HCT116 (cell line): ENCODE measurements at regions not wholly inside any gene's neighbourhood (a gene's known extent, or its start where the extent isn't known, plus 50 kb on each side); places are given as distances from the start of the nearest gene placed in this dataset.

Experiments used
- ATAC-seq: fragments of 200-7000 bp; cut with Tn5 transposase; 2 replicates; pipeline ENCODE4 v1.9.1; 2020; ENCODE audit warnings: mild to moderate bottlenecking, moderate library complexity
- BruUV-seq: library from RNA; stranded (reverse); fragments of 400-500 nt; replicated peaks from 2 replicates; lab custom pipeline; 2021; lab: Mats Ljungman, UMichigan
- CTCF ChIA-PET: fragments of 300-600 bp; sonication (Branson Sonifier 250); formaldehyde crosslinking; loops from one replicate; lab custom pipeline; 2021; ENCODE audit warnings: antibody characterized with exemption; lab: Charles Lee
- POLR2A ChIA-PET: fragments of 300-600, 350-600 bp; sonication (Branson Sonifier 250); formaldehyde crosslinking; loops from one replicate; lab custom pipeline; 2021; ENCODE audit warnings: antibody characterized with exemption; lab: Charles Lee
- RAD21 ChIA-PET, 2 experiments: fragments of 300-600 bp; sonication (Branson Sonifier 250); formaldehyde crosslinking; loops; one replicate each; lab custom pipeline; 2023; ENCODE audit warnings: low total read pairs in 2 of 2; ENCODE audit not compliant: uncharacterized antibody in 2 of 2, unreplicated experiment in 2 of 2, low non-redundant PET in 1 of 2; lab: Charles Lee
- DNase-seq: peaks from one replicate; pipeline ENCODE4 v3.0.0-alpha.2; 2010; ENCODE audit warnings: low read depth, low spot score
- H2AFZ ChIP-seq: fragments of 200-600 bp; shearing (Covaris generic), sonication (generic); 2 replicates; pipeline ENCODE4 v1.6.1; 2017; ENCODE audit warnings: low read depth, mixed run types, mixed read lengths, antibody characterized with exemption, low read length; ENCODE audit not compliant: poor library complexity, severe bottlenecking
- H3K27ac ChIP-seq: 2 replicates; pipeline ENCODE4 v1.5.1; 2012; ENCODE audit warnings: low read depth, low read length
- H3K27me3 ChIP-seq: fragments of 200-600 bp; sonication (generic); 2 replicates; pipeline ENCODE4 v1.6.1; 2016; ENCODE audit warnings: mixed run types, low read length, mixed read lengths; ENCODE audit not compliant: insufficient read depth
- H3K36me3 ChIP-seq, 2 experiments: fragments of 200-500 bp in 1 of 2; fragments of 200-600 bp in 1 of 2; sonication (Bioruptor generic) in 1 of 2; sonication (generic) in 1 of 2; 2 replicates each; pipeline versions ENCODE4 v1.5.1 to v1.6.1; 2014 to 2016; ENCODE audit warnings: low read length in 2 of 2, inconsistent platforms in 1 of 2, mixed read lengths in 1 of 2, mixed run types in 1 of 2; ENCODE audit not compliant: insufficient read depth in 2 of 2, control insufficient read depth in 1 of 2
- H3K4me1 ChIP-seq, 2 experiments: fragments of 200-600 bp in 1 of 2; sonication (generic) in 1 of 2; 2 replicates each; pipeline versions ENCODE4 v1.5.1 to v1.6.1; 2012 to 2017; ENCODE audit warnings: low read length in 2 of 2, inconsistent platforms in 1 of 2, mild to moderate bottlenecking in 1 of 2, mixed read lengths in 1 of 2, mixed run types in 1 of 2, moderate library complexity in 1 of 2; ENCODE audit not compliant: insufficient read depth in 2 of 2, control insufficient read depth in 1 of 2
- H3K4me2 ChIP-seq: fragments of 200-600 bp; sonication (generic); 2 replicates; pipeline ENCODE4 v1.6.1; 2017; ENCODE audit warnings: mixed run types, low read length, mixed read lengths
- H3K4me3 ChIP-seq, 2 experiments: fragments of 200-600 bp in 1 of 2; sonication (generic) in 1 of 2; replicated peaks in 1 of 2; 2 replicates each; pipeline ENCODE4 v1.5.1; 2011 to 2016; ENCODE audit warnings: low read length in 2 of 2, control low read depth in 1 of 2, low read depth in 1 of 2, mild to moderate bottlenecking in 1 of 2, mixed read lengths in 1 of 2, mixed run types in 1 of 2
- H3K79me2 ChIP-seq: fragments of 200-600 bp; sonication (generic); 2 replicates; pipeline ENCODE4 v1.6.1; 2017; ENCODE audit warnings: mild to moderate bottlenecking, mixed run types, low read length, moderate library complexity, mixed read lengths; ENCODE audit not compliant: insufficient read depth
- H3K9ac ChIP-seq: fragments of 200-600 bp; sonication (generic); 2 replicates; pipeline ENCODE4 v1.6.1; 2016; ENCODE audit warnings: low read length, mixed read lengths
- H3K9me2 ChIP-seq: fragments of 200-600 bp; sonication (generic), shearing (Covaris generic); 2 replicates; pipeline ENCODE4 v1.6.1; 2017; ENCODE audit warnings: mixed run types, mild to moderate bottlenecking, moderate library complexity; ENCODE audit not compliant: insufficient read depth
- H3K9me3 ChIP-seq, 2 experiments: fragments of 200-500 bp in 1 of 2; fragments of 200-600 bp in 1 of 2; sonication (Bioruptor generic) in 1 of 2; sonication (generic) in 1 of 2; 2 replicates each; pipeline ENCODE4 v1.6.1; 2014 to 2017; ENCODE audit warnings: low read length in 2 of 2, mixed read lengths in 2 of 2, inconsistent platforms in 1 of 2, low read depth in 1 of 2, mild to moderate bottlenecking in 1 of 2, mixed run types in 1 of 2, moderate library complexity in 1 of 2; ENCODE audit not compliant: control insufficient read depth in 1 of 2, insufficient read depth in 1 of 2
- H4K20me1 ChIP-seq: fragments of 200-600 bp; sonication (generic), shearing (Covaris generic); 2 replicates; pipeline ENCODE4 v1.6.1; 2017; ENCODE audit warnings: mixed run types, mild to moderate bottlenecking, moderate library complexity; ENCODE audit not compliant: insufficient read depth
- ATF3 ChIP-seq: IDR thresholded peaks from 2 replicates; pipeline ENCODE4 v1.6.1; 2012
- CTCF ChIP-seq, 3 experiments: fragments of 200-600 bp in 1 of 3; sonication (generic) in 1 of 3; IDR thresholded peaks in 2 of 3; conservative IDR thresholded peaks in 1 of 3; 2 replicates each; pipeline ENCODE4 v1.5.1; 2012 to 2017; ENCODE audit warnings: low read depth in 2 of 3, low read length in 2 of 3, antibody characterized with exemption in 1 of 3, borderline replicate concordance in 1 of 3, control low read depth in 1 of 3, mild to moderate bottlenecking in 1 of 3, mixed read lengths in 1 of 3, mixed run types in 1 of 3, moderate library complexity in 1 of 3; ENCODE audit not compliant: insufficient read depth in 1 of 3
- EGR1 ChIP-seq: IDR thresholded peaks from 2 replicates; pipeline ENCODE4 v1.6.1; 2012; ENCODE audit warnings: low read depth
- EZH2 ChIP-seq: fragments of 200-600 bp; sonication (generic); IDR thresholded peaks from 2 replicates; pipeline ENCODE4 v1.6.1; 2017; ENCODE audit warnings: antibody characterized with exemption, mixed run types
- EZH2phosphoT487 ChIP-seq: fragments of 200-600 bp; IDR thresholded peaks from 2 replicates; pipeline ENCODE4 v1.6.1; 2018; ENCODE audit warnings: antibody characterized with exemption, borderline replicate concordance
- FOSL1 ChIP-seq: IDR thresholded peaks from 2 replicates; pipeline ENCODE4 v1.6.1; 2012; ENCODE audit warnings: low read depth
- JUND ChIP-seq: IDR thresholded peaks from 2 replicates; pipeline ENCODE4 v1.6.1; 2012
- MAX ChIP-seq: IDR thresholded peaks from 2 replicates; pipeline ENCODE4 v1.6.1; 2012
- RAD21 ChIP-seq: IDR thresholded peaks from 2 replicates; pipeline ENCODE4 v1.6.1; 2012; ENCODE audit warnings: low read depth, mild to moderate bottlenecking
- REST ChIP-seq: IDR thresholded peaks from 2 replicates; pipeline ENCODE4 v1.6.1; 2012; ENCODE audit warnings: low read depth
- SIN3A ChIP-seq: IDR thresholded peaks from 2 replicates; pipeline ENCODE4 v1.6.1; 2012; ENCODE audit warnings: low read depth
- SP1 ChIP-seq: IDR thresholded peaks from 2 replicates; pipeline ENCODE4 v1.6.1; 2012; ENCODE audit warnings: low read depth
- SRF ChIP-seq: IDR thresholded peaks from 2 replicates; pipeline ENCODE4 v1.6.1; 2012; ENCODE audit warnings: low read depth
- intact Hi-C: fragments of 100-400 bp; cut with micrococcal nuclease; formaldehyde crosslinking; loops from 2 replicates; pipeline ENCODE4 v1.10.0; 2022

GRCh38 chr16:63323722-63324705, 1287.8 kb upstream of the CDH8 start (continued):
- TF ChIP-seq REST (no peak), RAD21 (no peak)

GRCh38 chr16:63323055-63323454, 1286.8 kb upstream of the CDH8 start:
- Histone ChIP-seq H3K27me3 (no peaks in the 10 kb centered on the region), H2AFZ (no peak overlapping the region), H3K9me3 (peaks cover 3 to 14% of the 10 kb centered on the region in 2 experiments; a peak in 2 of 4 replicates), H3K9me2 (no peaks in the 10 kb centered on the region), H4K20me1 (no peaks in the 10 kb centered on the region), H3K79me2 (no peaks in the 10 kb centered on the region), H3K9ac (no peak overlapping the region), H3K4me3 (no peak overlapping the region), H3K27ac (no peak overlapping the region), H3K36me3 (no peaks in the 10 kb centered on the region), H3K4me2 (no peak overlapping the region), H3K4me1 (no peaks in the 10 kb centered on the region)
- ATAC-seq, result no peak
- intact Hi-C loops, result no loop called here
- DNase-seq, result no peak
- ChIA-PET POLR2A (no interaction called here), RAD21 (no interaction called here), CTCF (no interaction called here)
- no TSS peak for BruUV-seq
- no peak for TF ChIP-seq RAD21
- no peak for TF ChIP-seq ATF3
- TF ChIP-seq MAX, result no peak
- no peak for TF ChIP-seq CTCF (IDR thresholded peaks at IDR 0.05 in 2 of 3, conservative IDR thresholded peaks at IDR 0.05 in 1 of 3; ENCODE audit: borderline replicate concordance in 1 of 3, insufficient read depth in 1 of 3, low read depth in 2 of 3, low read length in 2 of 3)
- TF ChIP-seq SP1, result no peak
- TF ChIP-seq EZH2phosphoT487, result no peak
- no peak for TF ChIP-seq EZH2
- no peak for TF ChIP-seq SRF
- TF ChIP-seq JUND, result no peak
- no peak for TF ChIP-seq FOSL1
- no peak for TF ChIP-seq SIN3A
- no peak for TF ChIP-seq REST
- no peak for TF ChIP-seq EGR1
